ENCODE measurements at regions not wholly inside any gene's neighbourhood (a gene's known extent, or its start where the extent isn't known, plus 50 kb on each side); places are given as distances from the start of the nearest gene placed in this dataset.

- DNase-seq (ENCODE audit: insufficient read length, low spot score): no peak
- peak; percentile 84 for FAIRE-seq
These were observed 271.2 kb downstream of the PRL start for GRCh38 chr6:22025468-22026163.

GRCh38 chr6:22026164-22026678 lies 270.6 kb downstream of the PRL start:
- FAIRE-seq (no peak), DNase-seq (ENCODE audit: insufficient read length, low spot score) (no peak)
- no peak for TF ChIP-seq POLR2A (IDR thresholded peaks at IDR 0.05; ENCODE audit: low read depth, low read length)

More at GRCh38 chr6:22025468-22026163, 271.2 kb downstream of the PRL start:
- TF ChIP-seq POLR2A (IDR thresholded peaks at IDR 0.05; ENCODE audit: low read depth, low read length): no peak

- DNase-seq (ENCODE audit: insufficient read length, low spot score): no peak
- no peak for FAIRE-seq
- no peak for TF ChIP-seq POLR2A (IDR thresholded peaks at IDR 0.05; ENCODE audit: low read depth, low read length)
These were observed 269.7 kb downstream of the PRL start for GRCh38 chr6:22027040-22027725.

GRCh38 chr6:22028403-22029090 lies 268.3 kb downstream of the PRL start:
- no peak for TF ChIP-seq POLR2A (IDR thresholded peaks at IDR 0.05; ENCODE audit: low read depth, low read length)

GRCh38 chr6:22029171-22029570 lies 267.7 kb downstream of the PRL start:
- no peak for DNase-seq (ENCODE audit: insufficient read length, low spot score)
- no peak for TF ChIP-seq POLR2A (IDR thresholded peaks at IDR 0.05; ENCODE audit: low read depth, low read length)
- FAIRE-seq: no peak

More at GRCh38 chr6:22028403-22029090, 268.3 kb downstream of the PRL start:
- DNase-seq (ENCODE audit: insufficient read length, low spot score): no peak
- no peak for FAIRE-seq

- TF ChIP-seq POLR2A (IDR thresholded peaks at IDR 0.05; ENCODE audit: low read depth, low read length): no peak
- DNase-seq (ENCODE audit: insufficient read length, low spot score) (no peak), FAIRE-seq (no peak)
These were observed 265.9 kb downstream of the PRL start for GRCh38 chr6:22030730-22031619.

GRCh38 chr6:22035690-22036089 lies 261.1 kb downstream of the PRL start:
- FAIRE-seq: no peak
- TF ChIP-seq POLR2A (IDR thresholded peaks at IDR 0.05; ENCODE audit: low read depth, low read length): no peak
- no peak for DNase-seq (ENCODE audit: insufficient read length, low spot score)

- DNase-seq (ENCODE audit: insufficient read length, low spot score) (no peak), FAIRE-seq (peak; percentile 82)
- no peak for TF ChIP-seq POLR2A (IDR thresholded peaks at IDR 0.05; ENCODE audit: low read depth, low read length)
These were observed 260.6 kb downstream of the PRL start for GRCh38 chr6:22036275-22036674.

GRCh38 chr6:22036699-22037098 lies 260.1 kb downstream of the PRL start:
- no peak for FAIRE-seq
- DNase-seq (ENCODE audit: insufficient read length, low spot score): no peak
- no peak for TF ChIP-seq POLR2A (IDR thresholded peaks at IDR 0.05; ENCODE audit: low read depth, low read length)

- TF ChIP-seq POLR2A (IDR thresholded peaks at IDR 0.05; ENCODE audit: low read depth, low read length): no peak
- DNase-seq (ENCODE audit: insufficient read length, low spot score) (no peak), FAIRE-seq (peak; percentile 93)
These were observed 254.9 kb downstream of the PRL start for GRCh38 chr6:22041797-22042480.

- TF ChIP-seq POLR2A (IDR thresholded peaks at IDR 0.05; ENCODE audit: low read depth, low read length): no peak
- DNase-seq (ENCODE audit: insufficient read length, low spot score) (no peak), FAIRE-seq (no peak)
These were observed 254.1 kb downstream of the PRL start for GRCh38 chr6:22042706-22043105.

GRCh38 chr6:22043284-22043962 lies 253.4 kb downstream of the PRL start:
- DNase-seq (ENCODE audit: insufficient read length, low spot score): no peak
- FAIRE-seq: peak; percentile 97
- TF ChIP-seq POLR2A (IDR thresholded peaks at IDR 0.05; ENCODE audit: low read depth, low read length): no peak
